GM23248 (cell line): ENCODE measurements at regions not wholly inside any gene's neighbourhood (a gene's known extent, or its start where the extent isn't known, plus 50 kb on each side); places are given as distances from the start of the nearest gene placed in this dataset.

Experiments
- EZH2 ChIP-seq: fragments of 200-600 bp; sonication (generic); IDR thresholded peaks from 2 replicates; pipeline ENCODE4 v1.6.1; 2018; ENCODE audit warnings: antibody characterized with exemption, mild to moderate bottlenecking; ENCODE audit not compliant: insufficient read depth, poor library complexity, severe bottlenecking
- EZH2phosphoT487 ChIP-seq: fragments of 200-600 bp; sonication (generic); IDR thresholded peaks from 2 replicates; pipeline ENCODE4 v1.6.1; 2018; ENCODE audit warnings: antibody characterized with exemption, moderate library complexity, mild to moderate bottlenecking, low read depth; ENCODE audit not compliant: insufficient read depth

GRCh38 chr12:14257303-14257733 lies 108.2 kb upstream of the ATF7IP start:
- TF ChIP-seq EZH2phosphoT487 (no peak), EZH2 (no peak)
